Vagina (tissue), 2 donors: ENCODE measurements at regions not wholly inside any gene's neighbourhood (a gene's known extent, or its start where the extent isn't known, plus 50 kb on each side); places are given as distances from the start of the nearest gene placed in this dataset.
A peak's percentile ranks its signal among the peaks of the same experiment; 100 is the strongest.

Experiments
- DNase-seq, 2 donors: peaks; one replicate each; pipeline ENCODE4 v3.0.0-alpha.2; 2017; ENCODE audit errors: extremely low spot score in 2 of 2
- H3K27ac ChIP-seq: fragments of 200-600 bp; sonication (generic); one replicate; pipeline ENCODE4 v1.5.1; 2019
- H3K27me3 ChIP-seq: fragments of 200-600 bp; sonication (generic); one replicate; pipeline ENCODE4 v1.5.1; 2019
- H3K36me3 ChIP-seq, 2 donors: fragments of 200-600 bp; sonication (generic); one replicate each; pipeline ENCODE4 v1.5.1; 2017 to 2019
- H3K4me1 ChIP-seq: fragments of 200-600 bp; sonication (generic); one replicate; pipeline ENCODE4 v1.5.1; 2019
- H3K4me3 ChIP-seq, 2 donors: fragments of 200-600 bp; sonication (generic); 1 replicate in 1 of 2; 2 replicates in 1 of 2; pipeline ENCODE4 v1.5.1; 2016 to 2019
- H3K9me3 ChIP-seq: fragments of 200-600 bp; sonication (generic); one replicate; pipeline ENCODE4 v1.5.1; 2019
- CTCF ChIP-seq, 3 experiments: fragments of 450-650 bp in 2 of 3; fragments of 200-600 bp in 1 of 3; sonication (generic) in 1 of 3; IDR thresholded peaks; one replicate each; pipeline ENCODE4 v1.5.1; 2017 to 2019; ENCODE audit warnings: antibody characterized with exemption in 3 of 3, mild to moderate bottlenecking in 2 of 3, moderate library complexity in 2 of 3
- POLR2A ChIP-seq, 2 donors: fragments of 450-650 bp; IDR thresholded peaks; one replicate each; pipeline ENCODE4 v1.6.1; 2017; ENCODE audit warnings: antibody characterized with exemption in 2 of 2, mild to moderate bottlenecking in 2 of 2, moderate library complexity in 2 of 2
- POLR2AphosphoS5 ChIP-seq, 2 donors: sonication (generic); formaldehyde crosslinking; IDR thresholded peaks; one replicate each; pipeline ENCODE4 v1.9.0; 2017; ENCODE audit warnings: antibody characterized with exemption in 2 of 2, mild to moderate bottlenecking in 2 of 2, low read depth in 1 of 2; ENCODE audit not compliant: insufficient read depth in 1 of 2
- intact Hi-C: fragments of 100-400 bp; cut with DNase I; formaldehyde crosslinking; loops from one replicate; pipeline ENCODE4 v1.15.1; 2023

DNA sequence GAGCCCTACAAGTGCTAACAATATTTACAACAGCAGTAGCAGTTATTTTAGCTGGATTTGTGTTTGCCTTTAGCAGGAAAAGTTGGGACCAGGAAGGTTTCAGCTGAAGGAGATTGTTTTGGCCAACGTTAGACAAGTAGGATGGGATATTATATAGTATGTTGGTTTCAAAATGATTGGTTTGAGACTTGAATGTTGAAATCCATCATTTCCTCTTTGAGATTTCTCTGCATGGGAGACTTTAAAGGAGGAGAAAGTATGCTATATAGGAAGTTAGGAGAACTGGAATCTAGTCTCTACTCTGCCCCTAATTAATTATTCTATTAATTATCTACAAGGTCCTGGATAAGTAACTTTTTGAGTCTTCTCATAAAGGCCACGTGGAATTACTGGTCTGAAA lies 263.8 kb downstream of the PTEN start:
- Histone ChIP-seq H3K36me3 (no peaks in the 10 kb centered on the region), H3K27me3 (no peaks in the 10 kb centered on the region), H3K9me3 (no peaks in the 10 kb centered on the region), H3K4me3 (no peak overlapping the region), H3K4me1 (peaks cover 13% of the 10 kb centered on the region), H3K27ac (no peak overlapping the region)
- no peak for DNase-seq
- TF ChIP-seq CTCF (IDR thresholded peaks at IDR 0.05) (no peak), POLR2AphosphoS5 (IDR thresholded peaks at IDR 0.05; ENCODE audit: insufficient read depth in 1 of 2, low read depth in 1 of 2) (no peak), POLR2A (IDR thresholded peaks at IDR 0.05) (no peak)
- intact Hi-C loops, result no loop called here

GRCh38 chr10:88127766-88128165 lies 264.3 kb downstream of the PTEN start:
- intact Hi-C loops, result no loop called here
- H3K27ac ChIP-seq, result no peak overlapping the region
- TF ChIP-seq POLR2A (IDR thresholded peaks at IDR 0.05), result no peak
- TF ChIP-seq CTCF (IDR thresholded peaks at IDR 0.05), result no peak
- no peak for TF ChIP-seq POLR2AphosphoS5 (IDR thresholded peaks at IDR 0.05; ENCODE audit: insufficient read depth in 1 of 2, low read depth in 1 of 2)

GRCh38 chr10:88129013-88129412 lies 265.6 kb downstream of the PTEN start:
- no peak for DNase-seq
- intact Hi-C loops, result no loop called here
- Histone ChIP-seq H3K4me1 (peaks cover 16% of the 10 kb centered on the region), H3K27ac (no peak overlapping the region), H3K4me3 (no peak overlapping the region), H3K9me3 (no peaks in the 10 kb centered on the region), H3K27me3 (no peaks in the 10 kb centered on the region), H3K36me3 (no peaks in the 10 kb centered on the region)
- TF ChIP-seq POLR2AphosphoS5 (IDR thresholded peaks at IDR 0.05; ENCODE audit: insufficient read depth in 1 of 2, low read depth in 1 of 2) (peak in 1 of 2 donors; percentile 43), CTCF (IDR thresholded peaks at IDR 0.05) (no peak)

More at GRCh38 chr10:88127766-88128165, 264.3 kb downstream of the PTEN start:
- Histone ChIP-seq H3K36me3 (no peaks in the 10 kb centered on the region), H3K9me3 (no peaks in the 10 kb centered on the region), H3K4me3 (no peak overlapping the region), H3K4me1 (peaks cover 16% of the 10 kb centered on the region), H3K27me3 (no peaks in the 10 kb centered on the region)
- DNase-seq, result no peak

DNA sequence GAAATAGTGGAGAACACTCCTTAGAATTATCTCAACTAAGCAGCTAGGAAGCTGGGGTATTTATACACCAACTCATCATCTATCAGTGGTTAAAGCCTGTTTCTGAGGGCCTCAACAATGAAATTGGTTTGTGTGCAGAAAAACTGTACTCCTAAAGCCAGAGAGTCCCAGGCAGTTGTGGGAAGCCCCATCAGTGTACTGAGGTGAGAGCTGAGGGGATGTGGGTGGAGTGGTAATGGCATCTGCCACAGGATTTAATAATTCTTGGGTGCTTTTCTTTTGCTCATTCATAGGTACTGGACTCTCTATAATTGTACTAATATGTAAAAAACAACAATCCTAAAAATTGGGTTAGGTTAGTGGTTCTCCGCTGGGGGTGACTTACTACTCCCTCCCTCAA lies 267.5 kb downstream of the PTEN start:
- no peak for TF ChIP-seq CTCF (IDR thresholded peaks at IDR 0.05)
- H3K9me3 ChIP-seq, result no peaks in the 10 kb centered on the region
- H3K4me3 ChIP-seq, result no peak overlapping the region
- intact Hi-C loops, result no loop called here
- no peaks in the 10 kb centered on the region for H3K27me3 ChIP-seq
- no peak overlapping the region for H3K27ac ChIP-seq
- H3K4me1 ChIP-seq, result peaks cover 16% of the 10 kb centered on the region
- no peaks in the 10 kb centered on the region for H3K36me3 ChIP-seq
- DNase-seq, result no peak

DNA sequence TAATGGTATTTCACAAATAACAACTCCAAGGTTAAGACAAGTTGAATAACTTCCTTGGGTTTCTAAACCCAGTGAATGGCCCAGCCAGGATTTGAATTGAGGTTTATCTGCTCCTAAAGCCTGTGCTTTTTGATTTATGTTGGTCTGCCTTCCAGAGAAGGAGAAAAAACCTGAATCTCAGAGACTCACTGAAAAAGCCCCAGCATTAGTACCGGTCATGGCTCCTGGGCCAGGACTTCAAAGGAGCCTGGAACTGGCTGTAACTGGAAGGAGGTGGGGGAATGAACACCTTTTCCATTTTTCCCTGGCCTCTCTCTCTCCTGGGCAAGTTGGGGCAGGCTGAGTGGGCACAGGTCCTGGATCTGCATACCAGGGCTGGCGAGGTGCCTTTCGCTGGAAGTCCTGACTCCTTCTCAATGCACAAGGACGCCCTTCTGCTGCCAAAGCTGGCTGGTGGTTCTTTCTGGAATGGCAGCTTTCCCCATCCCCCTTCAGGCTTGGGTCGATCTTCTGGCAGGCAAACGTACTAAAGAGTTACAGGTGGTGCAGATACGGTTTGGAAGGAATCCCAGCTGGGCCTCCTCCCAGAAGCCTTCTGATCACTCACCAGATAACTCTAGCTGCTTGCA lies 268.2 kb downstream of the PTEN start:
- intact Hi-C loops, result no loop called here
- peaks cover 16% of the 10 kb centered on the region for H3K4me1 ChIP-seq
- no peaks in the 10 kb centered on the region for H3K9me3 ChIP-seq
- no peak overlapping the region for H3K4me3 ChIP-seq
- DNase-seq, result peak in 1 of 2 donors; percentile 93
- H3K27me3 ChIP-seq, result no peaks in the 10 kb centered on the region
- no peaks in the 10 kb centered on the region for H3K36me3 ChIP-seq
- H3K27ac ChIP-seq, result no peak overlapping the region
- TF ChIP-seq CTCF (IDR thresholded peaks at IDR 0.05) (no peak), POLR2AphosphoS5 (IDR thresholded peaks at IDR 0.05; ENCODE audit: insufficient read depth in 1 of 2, low read depth in 1 of 2) (peak; percentile 43 to 45)
